IMR-90 (cell line): ENCODE measurements at regions not wholly inside any gene's neighbourhood (a gene's known extent, or its start where the extent isn't known, plus 50 kb on each side); places are given as distances from the start of the nearest gene placed in this dataset.

Source experiments
- ATAC-seq: fragments of 200-7000 bp; cut with Tn5 transposase; 2 replicates; pipeline ENCODE4 v1.9.1; 2020; ENCODE audit warnings: low read depth, mild to moderate bottlenecking, moderate library complexity
- BruUV-seq: library from RNA; stranded (reverse); fragments of 400-500 nt; replicated peaks from 2 replicates; lab custom pipeline; 2021; lab: Mats Ljungman, UMichigan
- CTCF ChIA-PET: fragments of 300-600 bp; formaldehyde crosslinking; extraction: SDS; loops from one replicate; lab custom pipeline; 2021; ENCODE audit warnings: antibody characterized with exemption; lab: Yijun Ruan, JAX
- POLR2A ChIA-PET: fragments of 300-600 bp; sonication (Branson Sonifier 250); formaldehyde crosslinking; loops from one replicate; lab custom pipeline; 2022; ENCODE audit warnings: antibody characterized with exemption; ENCODE audit not compliant: unreplicated experiment; lab: Charles Lee
- DNase-seq: peaks from one replicate; pipeline ENCODE4 v3.0.0; 2013
- H2AFZ ChIP-seq: replicated peaks from 2 replicates; pipeline ENCODE3; 2013; ENCODE audit warnings: low read length, mild to moderate bottlenecking; ENCODE audit not compliant: poor library complexity
- H2AK5ac ChIP-seq: 2 replicates; pipeline ENCODE4 v1.6.1; 2013; ENCODE audit warnings: low read depth, low read length, inconsistent platforms
- H2AK9ac ChIP-seq: replicated peaks from 2 replicates; pipeline ENCODE3; 2013; ENCODE audit warnings: mild to moderate bottlenecking, low read depth, low read length, moderate library complexity; ENCODE audit not compliant: poor library complexity
- H2BK120ac ChIP-seq: 2 replicates; pipeline ENCODE4 v1.6.1; 2013; ENCODE audit warnings: low read depth, low read length, inconsistent platforms
- H2BK15ac ChIP-seq: 3 replicates; pipeline ENCODE4 v1.6.1; 2013; ENCODE audit warnings: low read depth, low read length, inconsistent platforms
- H2BK20ac ChIP-seq: 2 replicates; pipeline ENCODE4 v1.6.1; 2013; ENCODE audit warnings: low read depth, mild to moderate bottlenecking, inconsistent platforms, low read length, moderate library complexity
- H2BK5ac ChIP-seq: 2 replicates; pipeline ENCODE4 v1.6.1; 2013; ENCODE audit warnings: mild to moderate bottlenecking, low read depth, low read length, inconsistent platforms; ENCODE audit not compliant: poor library complexity, severe bottlenecking
- H3K14ac ChIP-seq: replicated peaks from 2 replicates; pipeline ENCODE4 v1.6.1; 2013; ENCODE audit warnings: low read depth, low read length, inconsistent platforms
- H3K18ac ChIP-seq: 2 replicates; pipeline ENCODE4 v1.6.1; 2013; ENCODE audit warnings: low read depth, low read length, control low read depth
- H3K23ac ChIP-seq: 2 replicates; pipeline ENCODE4 v1.6.1; 2013; ENCODE audit warnings: low read depth, low read length, inconsistent platforms
- H3K27ac ChIP-seq: 2 replicates; pipeline ENCODE4 v1.5.1; 2013; ENCODE audit warnings: mild to moderate bottlenecking, control low read depth, low read length; ENCODE audit not compliant: insufficient read depth
- H3K27me3 ChIP-seq: 2 replicates; pipeline ENCODE4 v1.6.1; 2013; ENCODE audit warnings: low read length; ENCODE audit not compliant: control insufficient read depth, insufficient read depth
- H3K36me3 ChIP-seq: 2 replicates; pipeline ENCODE4 v1.6.1; 2013; ENCODE audit warnings: low read length, mixed read lengths; ENCODE audit not compliant: control insufficient read depth, insufficient read depth
- H3K4ac ChIP-seq: 2 replicates; pipeline ENCODE4 v1.6.1; 2013; ENCODE audit warnings: low read depth, low read length, inconsistent platforms
- H3K4me1 ChIP-seq: 2 replicates; pipeline ENCODE4 v1.6.1; 2013; ENCODE audit warnings: low read length, mixed read lengths; ENCODE audit not compliant: control insufficient read depth, insufficient read depth
- H3K4me2 ChIP-seq: 2 replicates; pipeline ENCODE4 v1.6.1; 2013; ENCODE audit warnings: low read depth, mild to moderate bottlenecking, control low read depth, low read length, moderate library complexity
- H3K4me3 ChIP-seq: 2 replicates; pipeline ENCODE4 v1.5.1; 2013; ENCODE audit warnings: low read depth, mild to moderate bottlenecking, control low read depth, low read length, moderate library complexity; ENCODE audit not compliant: insufficient read depth
- H3K56ac ChIP-seq: 2 replicates; pipeline ENCODE4 v1.6.1; 2013; ENCODE audit warnings: low read length, inconsistent platforms; ENCODE audit not compliant: insufficient read depth; ENCODE audit errors: extremely low read depth
- H3K79me1 ChIP-seq, 2 experiments: 2 replicates each; pipeline ENCODE4 v1.6.1; 2013; ENCODE audit warnings: low read length in 2 of 2, inconsistent platforms in 1 of 2, low read depth in 1 of 2
- H3K9ac ChIP-seq: 2 replicates; pipeline ENCODE4 v1.6.1; 2013; ENCODE audit warnings: low read depth, low read length, control low read depth
- H3K9me1 ChIP-seq: 2 replicates; pipeline ENCODE4 v1.6.1; 2013; ENCODE audit warnings: low read length, inconsistent platforms; ENCODE audit not compliant: insufficient read depth
- H3K9me3 ChIP-seq: 2 replicates; pipeline ENCODE4 v1.6.1; 2013; ENCODE audit warnings: low read length; ENCODE audit not compliant: control insufficient read depth, insufficient read depth
- H4K20me1 ChIP-seq: 2 replicates; pipeline ENCODE4 v1.6.1; 2013; ENCODE audit warnings: low read length, inconsistent platforms; ENCODE audit not compliant: insufficient read depth
- H4K5ac ChIP-seq: 2 replicates; pipeline ENCODE4 v1.6.1; 2013; ENCODE audit warnings: mild to moderate bottlenecking, low read depth, low read length, control low read depth
- H4K8ac ChIP-seq, 2 experiments: 2 replicates each; pipeline ENCODE4 v1.6.1; 2013; ENCODE audit warnings: low read depth in 2 of 2, low read length in 2 of 2, control low read depth in 1 of 2, inconsistent platforms in 1 of 2
- H4K91ac ChIP-seq: 2 replicates; pipeline ENCODE4 v1.6.1; 2013; ENCODE audit warnings: low read depth, low read length, inconsistent platforms; ENCODE audit not compliant: insufficient read depth
- BHLHE40 ChIP-seq: fragments of 150-350 bp; IDR thresholded peaks from 2 replicates; pipeline ENCODE4 v1.6.1; 2016; ENCODE audit warnings: mild to moderate bottlenecking, low read depth, low read length
- CEBPB ChIP-seq: IDR thresholded peaks from 2 replicates; pipeline ENCODE4 v1.6.1; 2012; ENCODE audit warnings: low read depth, low read length, improper control_type of control experiment
- CHD1 ChIP-seq: IDR thresholded peaks from 2 replicates; pipeline ENCODE4 v1.6.1; 2012; ENCODE audit warnings: low read depth, low read length, improper control_type of control experiment
- ELK1 ChIP-seq: fragments of 150-350 bp; IDR thresholded peaks from 2 replicates; pipeline ENCODE4 v1.6.1; 2016; ENCODE audit warnings: low read depth, mild to moderate bottlenecking, low read length, moderate library complexity, borderline replicate concordance
- FOS ChIP-seq: fragments of 150-350 bp; IDR thresholded peaks from 2 replicates; pipeline ENCODE4 v1.6.1; 2016; ENCODE audit warnings: low read depth, low read length
- MAFK ChIP-seq: IDR thresholded peaks from 2 replicates; pipeline ENCODE4 v1.6.1; 2012; ENCODE audit warnings: low read depth, low read length, improper control_type of control experiment
- MAZ ChIP-seq: IDR thresholded peaks from 2 replicates; pipeline ENCODE4 v1.6.1; 2012; ENCODE audit warnings: low read depth, mild to moderate bottlenecking, low read length, improper control_type of control experiment, moderate library complexity, borderline replicate concordance
- MXI1 ChIP-seq: IDR thresholded peaks from 2 replicates; pipeline ENCODE4 v1.6.1; 2012; ENCODE audit warnings: low read depth, mild to moderate bottlenecking, low read length, moderate library complexity, borderline replicate concordance
- NFE2L2 ChIP-seq: fragments of 150-350 bp; IDR thresholded peaks from 2 replicates; pipeline ENCODE4 v1.6.1; 2016; ENCODE audit warnings: low read depth, mild to moderate bottlenecking, low read length
- POLR2A ChIP-seq: IDR thresholded peaks from 2 replicates; pipeline ENCODE4 v1.6.1; 2012; ENCODE audit warnings: mild to moderate bottlenecking, low read depth, low read length
- RAD21 ChIP-seq: IDR thresholded peaks from 2 replicates; pipeline ENCODE4 v1.6.1; 2012; ENCODE audit warnings: low read length, improper control_type of control experiment
- RCOR1 ChIP-seq: IDR thresholded peaks from 2 replicates; pipeline ENCODE4 v1.6.1; 2012; ENCODE audit warnings: mild to moderate bottlenecking, low read length, improper control_type of control experiment; ENCODE audit not compliant: insufficient replicate concordance
- RFX5 ChIP-seq: IDR thresholded peaks from 2 replicates; pipeline ENCODE4 v1.8.0; 2012; ENCODE audit warnings: low read depth, mild to moderate bottlenecking, low read length, moderate library complexity
- SMC3 ChIP-seq: fragments of 150-350 bp; IDR thresholded peaks from 2 replicates; pipeline ENCODE4 v1.6.1; 2016; ENCODE audit warnings: low read depth, mild to moderate bottlenecking, antibody characterized with exemption, low read length, moderate library complexity
- WGBS, 2 experiments: methylation state at CpG; one replicate each; pipeline versions ENCODE4 v1.1.5 to v1.1.7; 2013; ENCODE audit warnings: missing lambda C conversion rate in 2 of 2; ENCODE audit not compliant: insufficient read length in 1 of 2; ENCODE audit errors: extremely low coverage in 2 of 2; 5-methylcytosine and 5-hydroxymethylcytosine counted together
- dilution Hi-C: fragments of 300-500 bp; cut with HindIII; formaldehyde crosslinking; loops from one replicate; pipeline ENCODE4 v1.14.3; 2018; ENCODE audit warnings: low sequenced_read_pairs; ENCODE audit not compliant: unreplicated experiment
- in situ Hi-C: fragments of 300-500 bp; cut with MboI; formaldehyde crosslinking; loops from 3 replicates; pipeline ENCODE4 v1.14.3; 2019; ENCODE audit warnings: low sequenced_read_pairs, inconsistent platforms, mixed read lengths
- intact Hi-C: fragments of 100-400 bp; cut with micrococcal nuclease; formaldehyde crosslinking; loops from 2 replicates; pipeline ENCODE4 v1.10.0; 2022
- TF ChIP-seq, protein P1 (sequence below): fragments of 150-350 bp; IDR thresholded peaks from 2 replicates; pipeline ENCODE4 v1.6.1; 2017; ENCODE audit warnings: mild to moderate bottlenecking, antibody characterized with exemption, low read length, low read depth
- TF ChIP-seq, protein P2 (sequence below): conservative IDR thresholded peaks from 2 replicates; pipeline ENCODE4 v1.5.1; 2012; ENCODE audit warnings: mild to moderate bottlenecking, low read depth, low read length, improper control_type of control experiment

DNA sequence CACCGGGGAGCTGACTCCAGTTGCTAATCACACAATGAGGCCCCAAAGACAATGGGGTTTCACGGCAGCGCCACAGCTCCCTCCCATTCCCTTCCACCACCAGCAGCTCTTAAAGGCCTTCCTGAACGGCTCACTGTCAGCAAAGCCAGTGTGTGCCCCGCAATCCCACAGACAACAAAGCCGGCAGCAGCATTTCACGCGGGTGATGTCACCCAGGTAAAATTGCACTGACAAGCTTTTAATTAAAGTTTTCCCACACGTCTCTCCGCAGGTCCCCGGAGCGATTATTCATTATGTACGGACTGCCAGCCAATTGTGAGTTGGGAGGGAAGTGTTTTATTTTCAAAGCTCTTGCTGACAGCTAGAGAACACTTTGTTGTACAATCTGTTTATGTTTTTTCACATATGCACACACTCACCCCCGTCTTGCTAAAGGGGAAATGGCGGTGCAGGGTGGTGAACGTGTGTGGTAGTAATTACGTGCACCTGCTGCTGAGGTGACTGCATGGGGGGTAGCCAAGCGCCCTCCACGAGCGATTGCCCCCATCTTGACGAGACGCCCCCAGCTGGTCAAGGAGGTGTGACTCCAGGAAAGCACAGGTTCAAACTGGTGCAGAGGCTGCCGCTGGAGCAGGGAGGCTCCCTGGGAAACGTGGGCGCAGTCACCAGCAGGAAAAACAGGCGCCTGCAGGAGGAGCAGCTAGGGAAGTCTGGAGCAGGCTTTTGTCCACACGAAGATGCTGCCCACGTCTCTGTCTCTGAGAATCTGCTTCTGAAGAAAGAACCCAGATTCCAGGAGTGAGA, 65.0 kb downstream of the IRX2 start:
- 39% methylated on average over 4 of the region's 28 CpGs; no CpG with 5 or more reads in 1 of the 2 experiments for WGBS, 2 experiments
- Histone ChIP-seq H2AFZ (no peak overlapping the region), H3K4ac (no peak overlapping the region), H2BK120ac (no peak overlapping the region), H3K18ac (no peak overlapping the region), H3K9me1 (no peaks in the 10 kb centered on the region), H3K27me3 (no peaks in the 10 kb centered on the region), H3K14ac (no peak overlapping the region), H2BK5ac (no peak overlapping the region), H3K4me1 (no peaks in the 10 kb centered on the region), H4K5ac (no peak overlapping the region), H3K23ac (no peak overlapping the region), H3K27ac (no peak overlapping the region), H3K36me3 (no peaks in the 10 kb centered on the region), H2AK5ac (no peak overlapping the region), H3K4me3 (no peak overlapping the region), H3K9me3 (peaks cover 49% of the 10 kb centered on the region), H4K8ac (no peak overlapping the region), H2BK15ac (no peak overlapping the region), H4K20me1 (no peaks in the 10 kb centered on the region), H4K91ac (no peak overlapping the region), H3K4me2 (no peak overlapping the region), H3K9ac (no peak overlapping the region), H2AK9ac (no peak overlapping the region), H3K56ac (no peak overlapping the region), H3K79me1 (no peaks in the 10 kb centered on the region), H2BK20ac (no peak overlapping the region)
- ChIA-PET POLR2A (no interaction called here), CTCF (no interaction called here)
- TF ChIP-seq RFX5 (no peak), RCOR1 (no peak), MAZ (no peak), BHLHE40 (no peak), CEBPB (no peak), CHD1 (no peak), MXI1 (no peak), ELK1 (no peak), FOS (no peak), RAD21 (no peak), NFE2L2 (no peak), POLR2A (no peak), SMC3 (no peak), MAFK (no peak)
- TF ChIP-seq, protein P1, sequence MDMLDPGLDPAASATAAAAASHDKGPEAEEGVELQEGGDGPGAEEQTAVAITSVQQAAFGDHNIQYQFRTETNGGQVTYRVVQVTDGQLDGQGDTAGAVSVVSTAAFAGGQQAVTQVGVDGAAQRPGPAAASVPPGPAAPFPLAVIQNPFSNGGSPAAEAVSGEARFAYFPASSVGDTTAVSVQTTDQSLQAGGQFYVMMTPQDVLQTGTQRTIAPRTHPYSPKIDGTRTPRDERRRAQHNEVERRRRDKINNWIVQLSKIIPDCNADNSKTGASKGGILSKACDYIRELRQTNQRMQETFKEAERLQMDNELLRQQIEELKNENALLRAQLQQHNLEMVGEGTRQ: no peak
- TF ChIP-seq, protein P2, sequence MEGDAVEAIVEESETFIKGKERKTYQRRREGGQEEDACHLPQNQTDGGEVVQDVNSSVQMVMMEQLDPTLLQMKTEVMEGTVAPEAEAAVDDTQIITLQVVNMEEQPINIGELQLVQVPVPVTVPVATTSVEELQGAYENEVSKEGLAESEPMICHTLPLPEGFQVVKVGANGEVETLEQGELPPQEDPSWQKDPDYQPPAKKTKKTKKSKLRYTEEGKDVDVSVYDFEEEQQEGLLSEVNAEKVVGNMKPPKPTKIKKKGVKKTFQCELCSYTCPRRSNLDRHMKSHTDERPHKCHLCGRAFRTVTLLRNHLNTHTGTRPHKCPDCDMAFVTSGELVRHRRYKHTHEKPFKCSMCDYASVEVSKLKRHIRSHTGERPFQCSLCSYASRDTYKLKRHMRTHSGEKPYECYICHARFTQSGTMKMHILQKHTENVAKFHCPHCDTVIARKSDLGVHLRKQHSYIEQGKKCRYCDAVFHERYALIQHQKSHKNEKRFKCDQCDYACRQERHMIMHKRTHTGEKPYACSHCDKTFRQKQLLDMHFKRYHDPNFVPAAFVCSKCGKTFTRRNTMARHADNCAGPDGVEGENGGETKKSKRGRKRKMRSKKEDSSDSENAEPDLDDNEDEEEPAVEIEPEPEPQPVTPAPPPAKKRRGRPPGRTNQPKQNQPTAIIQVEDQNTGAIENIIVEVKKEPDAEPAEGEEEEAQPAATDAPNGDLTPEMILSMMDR: no peak
- ATAC-seq: no peak
- dilution Hi-C loops (no loop called here), intact Hi-C loops (no loop called here), in situ Hi-C loops (no loop called here)
- DNase-seq: no peak
- no TSS peak for BruUV-seq
